ENCODE measurements at regions not wholly inside any gene's neighbourhood (a gene's known extent, or its start where the extent isn't known, plus 50 kb on each side); places are given as distances from the start of the nearest gene placed in this dataset.

DNA sequence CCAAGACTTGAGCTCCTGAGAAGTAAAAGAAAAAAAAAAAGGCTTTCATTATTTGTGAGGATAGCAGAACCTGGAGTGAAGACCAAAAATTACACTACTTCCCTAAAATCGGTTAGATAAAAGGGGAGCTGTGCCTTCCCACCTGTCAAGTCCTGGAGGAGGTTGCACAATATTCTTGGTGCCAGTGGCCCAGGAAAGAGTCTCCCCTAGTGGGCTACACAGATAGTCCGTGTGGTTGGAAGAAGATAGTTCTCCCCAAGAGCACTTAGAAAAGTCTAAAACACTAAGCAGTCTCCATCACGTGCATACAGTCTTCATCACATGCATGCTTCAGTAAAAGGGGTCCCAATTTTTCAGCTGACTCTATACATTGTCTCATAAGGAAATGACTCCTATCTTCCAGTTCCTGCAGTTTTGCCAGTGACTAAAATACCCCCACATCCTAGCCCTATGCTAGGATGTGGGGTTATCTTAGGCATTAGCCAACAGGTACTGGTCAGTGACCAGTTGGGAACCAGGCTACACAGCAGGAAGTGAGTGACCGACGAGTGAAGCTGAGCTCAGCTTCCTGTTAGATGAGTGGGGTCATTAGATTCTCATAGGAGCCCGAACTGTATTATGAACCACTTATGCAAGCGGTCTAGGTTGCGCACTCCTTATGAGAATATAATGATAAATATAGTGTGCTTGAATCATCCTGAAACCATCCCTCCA is 199.5 kb upstream of the FAM83B start:
- H3K4me3 ChIP-seq (ENCODE audit: low read depth, low read length): no peak overlapping the region
- TF ChIP-seq, protein P1, sequence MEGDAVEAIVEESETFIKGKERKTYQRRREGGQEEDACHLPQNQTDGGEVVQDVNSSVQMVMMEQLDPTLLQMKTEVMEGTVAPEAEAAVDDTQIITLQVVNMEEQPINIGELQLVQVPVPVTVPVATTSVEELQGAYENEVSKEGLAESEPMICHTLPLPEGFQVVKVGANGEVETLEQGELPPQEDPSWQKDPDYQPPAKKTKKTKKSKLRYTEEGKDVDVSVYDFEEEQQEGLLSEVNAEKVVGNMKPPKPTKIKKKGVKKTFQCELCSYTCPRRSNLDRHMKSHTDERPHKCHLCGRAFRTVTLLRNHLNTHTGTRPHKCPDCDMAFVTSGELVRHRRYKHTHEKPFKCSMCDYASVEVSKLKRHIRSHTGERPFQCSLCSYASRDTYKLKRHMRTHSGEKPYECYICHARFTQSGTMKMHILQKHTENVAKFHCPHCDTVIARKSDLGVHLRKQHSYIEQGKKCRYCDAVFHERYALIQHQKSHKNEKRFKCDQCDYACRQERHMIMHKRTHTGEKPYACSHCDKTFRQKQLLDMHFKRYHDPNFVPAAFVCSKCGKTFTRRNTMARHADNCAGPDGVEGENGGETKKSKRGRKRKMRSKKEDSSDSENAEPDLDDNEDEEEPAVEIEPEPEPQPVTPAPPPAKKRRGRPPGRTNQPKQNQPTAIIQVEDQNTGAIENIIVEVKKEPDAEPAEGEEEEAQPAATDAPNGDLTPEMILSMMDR (IDR thresholded peaks at IDR 0.05; ENCODE audit: borderline replicate concordance, insufficient read depth, low read depth, low read length): no peak

GRCh38 chr6:54654381-54654780 is 192.2 kb upstream of the FAM83B start:
- TF ChIP-seq, protein P1 (IDR thresholded peaks at IDR 0.05; ENCODE audit: borderline replicate concordance, insufficient read depth, low read depth, low read length): no peak

GRCh38 chr6:54655162-54655561 is 191.4 kb upstream of the FAM83B start:
- H3K4me3 ChIP-seq (ENCODE audit: low read depth, low read length): no peak overlapping the region
- TF ChIP-seq, protein P1 (IDR thresholded peaks at IDR 0.05; ENCODE audit: borderline replicate concordance, insufficient read depth, low read depth, low read length): no peak

More at GRCh38 chr6:54654381-54654780, 192.2 kb upstream of the FAM83B start:
- H3K4me3 ChIP-seq (ENCODE audit: low read depth, low read length): no peak overlapping the region

- TF ChIP-seq, protein P1 (IDR thresholded peaks at IDR 0.05; ENCODE audit: borderline replicate concordance, insufficient read depth, low read depth, low read length): no peak
These were observed 181.3 kb upstream of the FAM83B start for GRCh38 chr6:54665278-54665677.

GRCh38 chr6:54680531-54680930 is 166.0 kb upstream of the FAM83B start:
- H3K4me3 ChIP-seq (ENCODE audit: low read depth, low read length): no peak overlapping the region
- TF ChIP-seq, protein P1 (IDR thresholded peaks at IDR 0.05; ENCODE audit: borderline replicate concordance, insufficient read depth, low read depth, low read length): no peak

More at GRCh38 chr6:54665278-54665677, 181.3 kb upstream of the FAM83B start:
- no peak overlapping the region for H3K4me3 ChIP-seq (ENCODE audit: low read depth, low read length)

DNA sequence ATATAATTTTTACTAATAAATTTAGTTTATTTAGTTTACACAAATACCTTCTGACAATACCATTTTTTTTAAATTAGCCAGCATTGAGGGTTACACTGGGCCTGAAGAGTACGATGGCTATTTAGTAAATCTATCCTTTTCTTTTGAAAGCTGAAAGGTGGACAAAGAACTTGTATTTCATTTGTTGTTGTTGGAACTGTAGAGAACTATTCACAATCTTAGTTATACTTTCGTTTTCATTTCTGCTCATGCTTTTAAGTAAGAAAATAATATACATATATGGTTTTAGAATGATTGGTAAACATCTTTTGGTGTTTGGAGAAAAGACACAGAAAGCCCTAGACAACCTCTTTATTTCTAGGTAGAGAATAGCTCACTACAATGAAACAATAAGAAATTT is 165.3 kb upstream of the FAM83B start:
- TF ChIP-seq, protein P1 (IDR thresholded peaks at IDR 0.05; ENCODE audit: borderline replicate concordance, insufficient read depth, low read depth, low read length): no peak
- no peak overlapping the region for H3K4me3 ChIP-seq (ENCODE audit: low read depth, low read length)

GRCh38 chr6:54681987-54682386 is 164.6 kb upstream of the FAM83B start:
- TF ChIP-seq, protein P1 (IDR thresholded peaks at IDR 0.05; ENCODE audit: borderline replicate concordance, insufficient read depth, low read depth, low read length): no peak
- no peak overlapping the region for H3K4me3 ChIP-seq (ENCODE audit: low read depth, low read length)

Data from GM12875 (cell line).